GM11168 (cell line): ENCODE measurements at regions not wholly inside any gene's neighbourhood (a gene's known extent, or its start where the extent isn't known, plus 50 kb on each side); places are given as distances from the start of the nearest gene placed in this dataset.
"Not testable (repeated sequence)": the region's sequence is repeated elsewhere in the genome, so short reads cannot be mapped to it uniquely, and the experiment has no call there.

Experiments used
- in situ Hi-C: fragments of 300-500 bp; cut with MboI; formaldehyde crosslinking; loops from one replicate; pipeline ENCODE4 v1.12.0; 2022; ENCODE audit warnings: low sequenced_read_pairs; ENCODE audit not compliant: unreplicated experiment

- in situ Hi-C loops, result no loop called here
Observed at GRCh38 chr1:173257805-173258204, 50.7 kb upstream of the TNFSF4 start.

GRCh38 chr1:173258479-173259264 is 51.5 kb upstream of the TNFSF4 start:
- in situ Hi-C loops, result no loop called here

GRCh38 chr1:173260329-173260728 is 53.2 kb upstream of the TNFSF4 start:
- in situ Hi-C loops, result not testable (repeated sequence)

GRCh38 chr1:173266841-173267240 is 59.7 kb upstream of the TNFSF4 start:
- in situ Hi-C loops, result no loop called here

GRCh38 chr1:173267453-173267945 is 60.4 kb upstream of the TNFSF4 start:
- in situ Hi-C loops, result no loop called here

GRCh38 chr1:173268261-173268660 is 61.1 kb upstream of the TNFSF4 start:
- in situ Hi-C loops, result no loop called here

- in situ Hi-C loops, result no loop called here
Observed at GRCh38 chr1:173268786-173269277, 61.7 kb upstream of the TNFSF4 start.

GRCh38 chr1:173269490-173270230 is 62.5 kb upstream of the TNFSF4 start:
- in situ Hi-C loops, result no loop called here

GRCh38 chr1:173270243-173270642 is 63.1 kb upstream of the TNFSF4 start:
- in situ Hi-C loops, result no loop called here

GRCh38 chr1:173271021-173271420 is 63.9 kb upstream of the TNFSF4 start:
- in situ Hi-C loops, result not testable (repeated sequence)

- in situ Hi-C loops, result no loop called here
Observed at GRCh38 chr1:173275496-173275895, 68.4 kb upstream of the TNFSF4 start.

GRCh38 chr1:173276922-173277800 is 70.0 kb upstream of the TNFSF4 start:
- in situ Hi-C loops, result no loop called here

- in situ Hi-C loops, result no loop called here
Observed at GRCh38 chr1:173280899-173281660, 73.9 kb upstream of the TNFSF4 start.

- in situ Hi-C loops, result no loop called here
Observed at GRCh38 chr1:173285048-173285447, 77.9 kb upstream of the TNFSF4 start.

- in situ Hi-C loops, result no loop called here
Observed at GRCh38 chr1:173287785-173288184, 80.7 kb upstream of the TNFSF4 start.

GRCh38 chr1:173293756-173294155 is 86.6 kb upstream of the TNFSF4 start:
- in situ Hi-C loops, result no loop called here

- in situ Hi-C loops, result no loop called here
Observed at GRCh38 chr1:173294843-173295242, 87.7 kb upstream of the TNFSF4 start.

GRCh38 chr1:173295391-173295790 is 88.3 kb upstream of the TNFSF4 start:
- in situ Hi-C loops, result no loop called here

- in situ Hi-C loops, result no loop called here
Observed at GRCh38 chr1:173295995-173296394, 88.9 kb upstream of the TNFSF4 start.
